GM12874 (cell line): ENCODE measurements at regions not wholly inside any gene's neighbourhood (a gene's known extent, or its start where the extent isn't known, plus 50 kb on each side); places are given as distances from the start of the nearest gene placed in this dataset.

Source experiments
- TF ChIP-seq, protein P1 (sequence below): IDR thresholded peaks from 2 replicates; pipeline ENCODE4 v1.5.1; 2011; ENCODE audit warnings: low read depth, mild to moderate bottlenecking, control low read depth, low read length, moderate library complexity; ENCODE audit not compliant: insufficient read depth

DNA sequence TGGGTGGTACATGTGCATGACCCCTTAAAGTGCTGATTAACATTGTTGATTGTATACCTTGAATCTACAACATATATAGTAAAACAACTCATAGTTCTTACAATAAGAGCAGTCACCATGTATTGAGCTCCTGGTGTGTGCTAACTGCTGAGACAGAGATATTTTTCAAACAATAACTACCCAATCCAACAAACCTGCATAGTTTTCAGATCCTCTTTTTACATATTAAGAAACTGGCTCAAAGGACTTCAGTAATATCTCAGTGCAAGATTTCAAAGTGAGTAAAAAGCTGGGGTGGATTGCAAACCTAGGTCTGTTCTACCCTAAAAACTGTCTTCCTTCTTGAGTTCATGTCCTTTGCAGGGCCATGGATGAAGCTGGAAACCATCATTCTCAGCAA lies 272.2 kb downstream of the SNX13 start:
- TF ChIP-seq, protein P1, sequence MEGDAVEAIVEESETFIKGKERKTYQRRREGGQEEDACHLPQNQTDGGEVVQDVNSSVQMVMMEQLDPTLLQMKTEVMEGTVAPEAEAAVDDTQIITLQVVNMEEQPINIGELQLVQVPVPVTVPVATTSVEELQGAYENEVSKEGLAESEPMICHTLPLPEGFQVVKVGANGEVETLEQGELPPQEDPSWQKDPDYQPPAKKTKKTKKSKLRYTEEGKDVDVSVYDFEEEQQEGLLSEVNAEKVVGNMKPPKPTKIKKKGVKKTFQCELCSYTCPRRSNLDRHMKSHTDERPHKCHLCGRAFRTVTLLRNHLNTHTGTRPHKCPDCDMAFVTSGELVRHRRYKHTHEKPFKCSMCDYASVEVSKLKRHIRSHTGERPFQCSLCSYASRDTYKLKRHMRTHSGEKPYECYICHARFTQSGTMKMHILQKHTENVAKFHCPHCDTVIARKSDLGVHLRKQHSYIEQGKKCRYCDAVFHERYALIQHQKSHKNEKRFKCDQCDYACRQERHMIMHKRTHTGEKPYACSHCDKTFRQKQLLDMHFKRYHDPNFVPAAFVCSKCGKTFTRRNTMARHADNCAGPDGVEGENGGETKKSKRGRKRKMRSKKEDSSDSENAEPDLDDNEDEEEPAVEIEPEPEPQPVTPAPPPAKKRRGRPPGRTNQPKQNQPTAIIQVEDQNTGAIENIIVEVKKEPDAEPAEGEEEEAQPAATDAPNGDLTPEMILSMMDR = no peak

DNA sequence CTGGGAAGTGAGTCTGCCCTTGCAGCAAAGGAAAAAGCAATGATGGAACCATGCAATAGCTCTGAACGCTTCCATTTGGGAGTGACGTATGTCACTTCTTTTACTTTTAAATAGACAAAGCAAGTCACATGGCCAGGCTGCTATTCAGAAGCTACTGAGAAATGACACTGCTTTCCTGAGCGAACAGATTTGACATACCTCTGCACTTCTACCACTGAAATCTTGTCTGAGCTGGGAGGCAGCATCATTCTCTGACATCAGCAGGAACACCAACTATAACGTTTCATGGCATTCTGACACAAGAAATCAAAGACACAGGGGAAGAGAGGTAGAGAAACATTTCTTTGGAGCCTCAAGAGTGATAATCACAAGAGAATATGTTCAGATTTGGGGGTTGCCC lies 271.1 kb downstream of the SNX13 start:
- TF ChIP-seq, protein P1 = no peak

DNA sequence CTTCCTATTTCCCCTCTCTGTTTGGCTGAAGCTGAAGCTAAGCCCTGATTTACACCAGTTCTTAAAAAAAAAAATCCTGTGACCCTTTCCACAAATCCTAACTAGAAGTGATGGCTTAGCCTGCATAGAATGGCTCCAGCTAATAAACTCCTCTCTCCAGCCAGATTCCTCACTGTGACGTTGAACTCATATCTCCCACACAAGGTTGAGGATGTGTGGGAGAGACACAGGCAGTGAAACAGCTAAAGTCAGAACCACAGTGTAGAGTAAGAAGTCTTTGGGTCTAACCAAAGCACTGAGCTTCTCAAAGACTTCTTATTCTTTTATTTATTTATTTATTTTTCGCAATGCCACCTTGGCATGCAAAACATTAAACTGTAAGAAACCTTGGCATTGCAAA lies 268.3 kb downstream of the SNX13 start:
- TF ChIP-seq, protein P1 = no peak

DNA sequence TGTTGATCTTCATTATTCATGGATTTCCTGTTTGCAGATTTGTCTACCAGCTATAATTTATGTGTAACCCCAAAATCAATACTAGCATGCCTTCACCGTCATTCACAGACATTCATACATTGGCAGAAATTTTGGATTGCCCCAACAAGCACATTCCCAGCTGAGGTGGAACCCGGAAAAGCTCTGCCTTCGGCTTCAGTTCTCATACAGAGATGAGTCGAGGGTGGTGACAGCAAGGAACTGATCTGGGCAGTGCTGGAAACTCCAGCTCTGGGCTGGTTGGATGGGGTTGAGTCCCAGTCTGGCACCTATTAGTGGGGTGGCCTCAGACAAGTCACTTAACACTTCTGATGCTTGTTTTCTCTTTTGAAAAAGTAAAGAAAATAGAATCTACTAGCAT lies 267.5 kb downstream of the SNX13 start:
- TF ChIP-seq, protein P1 = no peak

DNA sequence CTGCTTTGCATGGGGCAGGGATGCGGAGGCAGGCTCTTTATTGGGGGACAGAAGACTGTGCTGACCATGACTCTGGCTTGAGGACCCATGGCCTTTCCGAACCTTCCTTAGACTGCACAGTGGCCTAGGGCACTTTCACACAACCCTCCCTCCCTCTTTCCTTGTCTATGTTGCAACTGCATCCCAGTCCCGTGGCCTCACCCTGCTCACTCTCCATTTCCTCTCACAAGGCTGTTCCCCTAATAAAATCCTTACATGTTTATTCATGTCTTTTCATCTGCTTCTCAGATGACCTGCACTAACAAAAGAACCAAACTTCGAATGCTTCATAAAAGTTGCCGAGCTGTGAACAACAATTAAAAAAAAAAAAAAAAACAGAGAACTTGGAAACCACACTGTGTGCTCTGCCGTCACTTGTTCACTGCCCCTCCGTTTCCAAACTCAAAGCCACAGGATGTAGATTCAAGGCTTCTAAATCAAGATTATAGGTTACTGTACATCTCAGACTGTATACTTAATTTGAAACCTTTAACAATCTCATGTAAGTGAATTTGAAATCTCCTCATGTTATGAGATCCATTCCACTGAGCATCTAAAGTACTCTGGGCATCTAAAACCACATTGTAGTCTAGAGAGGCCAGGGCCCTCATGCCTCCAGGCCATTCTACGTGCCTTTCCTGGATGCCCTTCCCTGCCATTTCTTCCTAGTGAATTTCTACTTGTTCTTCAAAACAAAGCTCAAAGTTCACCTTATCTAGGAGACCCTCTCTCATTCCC lies 265.9 kb downstream of the SNX13 start:
- TF ChIP-seq, protein P1 = no peak

DNA sequence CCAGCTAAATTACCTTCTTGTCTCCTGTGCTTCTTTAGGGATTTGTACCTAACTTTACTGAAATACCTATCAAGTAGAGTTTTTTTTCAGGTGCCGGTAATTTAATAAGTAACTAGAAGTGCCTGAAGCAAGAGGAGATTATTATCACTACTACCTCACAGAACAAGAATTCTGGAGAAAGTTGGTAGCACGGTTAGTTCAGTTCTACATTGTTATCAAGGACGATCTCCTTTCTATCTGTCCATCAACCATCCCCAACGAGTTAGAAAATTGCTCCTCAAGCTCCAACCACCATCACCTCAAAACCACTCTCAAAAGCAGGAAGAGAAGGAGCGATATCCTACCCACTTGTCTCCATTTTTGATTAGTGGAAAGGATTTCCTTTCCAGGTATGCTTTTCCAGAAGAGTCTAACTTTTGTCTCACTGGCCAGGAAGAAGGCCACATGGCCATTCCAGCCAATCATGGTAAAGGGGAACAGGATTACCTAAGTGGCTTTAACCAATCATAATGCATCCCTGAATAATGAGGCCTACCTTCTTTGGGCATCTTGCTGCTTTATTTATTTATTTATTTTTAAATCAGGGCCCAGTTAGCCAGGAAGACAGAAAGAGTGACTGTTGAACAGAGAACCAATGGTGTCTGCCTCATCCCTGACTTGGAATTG lies 265.2 kb downstream of the SNX13 start:
- TF ChIP-seq, protein P1 = no peak

DNA sequence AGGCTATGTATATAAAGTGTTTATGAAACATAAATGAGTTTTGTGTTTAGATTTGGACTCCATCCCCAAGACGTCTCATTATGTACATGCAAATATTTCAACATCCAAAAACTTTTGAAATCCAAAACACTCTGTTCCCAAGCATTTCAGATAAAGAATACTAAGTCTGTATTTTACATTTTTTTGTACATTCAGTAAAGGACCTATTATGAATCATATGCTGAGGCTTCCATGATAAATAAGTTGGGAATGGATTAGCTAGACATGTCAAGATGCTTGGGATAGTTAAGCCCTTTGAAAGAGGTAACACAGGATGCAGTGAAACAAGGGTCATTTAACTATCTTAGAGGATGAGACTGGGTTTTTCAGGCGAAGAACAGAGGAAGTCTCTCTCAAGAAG lies 262.9 kb downstream of the SNX13 start:
- TF ChIP-seq, protein P1 = no peak
